Activated naive CD4-positive, alpha-beta T cell treated with anti-CD3 and anti-CD28 coated beads, Interleukin-2, amount 10 ng/mL, durations not matched to agents 7 days and 5 days (primary cell): ENCODE measurements at regions not wholly inside any gene's neighbourhood (a gene's known extent, or its start where the extent isn't known, plus 50 kb on each side); places are given as distances from the start of the nearest gene placed in this dataset.
A peak's percentile ranks its signal among the peaks of the same experiment; 100 is the strongest.

Experiments
- CTCF ChIA-PET: fragments of 350-600 bp; sonication (Branson Sonifier 250); formaldehyde crosslinking; loops from one replicate; lab custom pipeline; 2021; ENCODE audit warnings: antibody characterized with exemption; lab: Charles Lee
- DNase-seq: peaks from one replicate; pipeline ENCODE4 v3.0.0-alpha.2; 2020
- H3K27ac Mint-ChIP-seq: one replicate; pipeline ENCODE4 v1.8.0; 2021; ENCODE audit warnings: mild to moderate bottlenecking, moderate library complexity, mixed read lengths
- H3K27me3 Mint-ChIP-seq: one replicate; pipeline ENCODE4 v1.8.0; 2021; ENCODE audit warnings: mild to moderate bottlenecking, mixed read lengths
- H3K36me3 Mint-ChIP-seq: one replicate; pipeline ENCODE4 v1.8.0; 2021; ENCODE audit warnings: mixed read lengths
- H3K4me1 Mint-ChIP-seq: one replicate; pipeline ENCODE4 v1.8.0; 2021; ENCODE audit warnings: mixed read lengths
- H3K4me3 Mint-ChIP-seq: one replicate; pipeline ENCODE4 v1.8.0; 2021; ENCODE audit warnings: mild to moderate bottlenecking, moderate library complexity, mixed read lengths
- H3K9me3 Mint-ChIP-seq: one replicate; pipeline ENCODE4 v1.8.0; 2021; ENCODE audit warnings: mixed read lengths

DNA sequence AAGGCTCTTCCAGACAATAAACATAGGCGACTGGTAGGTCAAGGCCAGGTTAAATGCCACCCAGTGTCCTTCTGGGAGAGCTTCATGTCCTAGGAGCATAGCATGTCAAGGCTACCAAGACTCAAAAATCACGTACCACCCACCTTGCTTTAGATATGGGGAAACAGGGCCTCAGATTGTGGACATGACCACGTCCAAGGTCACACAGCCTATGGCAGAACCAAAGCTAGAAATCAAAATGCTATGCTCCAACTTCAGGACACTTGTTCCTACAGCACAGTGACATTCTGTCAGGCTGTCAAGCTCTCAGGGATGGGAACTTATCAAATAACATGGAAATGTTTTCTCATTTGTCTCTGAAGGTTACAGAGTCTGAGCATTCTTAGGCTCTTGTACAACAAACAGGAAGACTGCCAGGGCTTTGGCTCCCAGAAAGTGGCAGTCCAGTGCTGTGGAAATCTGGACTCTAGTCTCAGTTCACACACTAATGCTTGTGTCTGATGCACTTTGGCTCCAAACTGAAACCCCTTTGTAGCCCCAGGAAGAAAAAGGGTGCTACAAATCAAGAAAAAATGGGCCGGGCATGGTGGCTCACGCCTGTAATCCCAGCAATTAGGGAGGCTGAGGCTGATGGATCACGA is 170.4 kb upstream of the LPP start:
- peaks cover 62% of the 10 kb centered on the region for H3K4me1 Mint-ChIP-seq
- no peak overlapping the region for H3K27ac Mint-ChIP-seq
- peak; percentile 16 for DNase-seq
- H3K27me3 Mint-ChIP-seq: peaks cover 3% of the 10 kb centered on the region
- H3K36me3 Mint-ChIP-seq: peaks cover 11% of the 10 kb centered on the region
- no peak overlapping the region for H3K4me3 Mint-ChIP-seq
- CTCF ChIA-PET: interaction anchor here (0.6 to 1.1 kb wide), 2 partner anchors 187 to 236 kb away, joined by 3 to 6 read pairs; no protein-coding TSS in a partner anchor
- H3K9me3 Mint-ChIP-seq: peaks cover 6% of the 10 kb centered on the region

DNA sequence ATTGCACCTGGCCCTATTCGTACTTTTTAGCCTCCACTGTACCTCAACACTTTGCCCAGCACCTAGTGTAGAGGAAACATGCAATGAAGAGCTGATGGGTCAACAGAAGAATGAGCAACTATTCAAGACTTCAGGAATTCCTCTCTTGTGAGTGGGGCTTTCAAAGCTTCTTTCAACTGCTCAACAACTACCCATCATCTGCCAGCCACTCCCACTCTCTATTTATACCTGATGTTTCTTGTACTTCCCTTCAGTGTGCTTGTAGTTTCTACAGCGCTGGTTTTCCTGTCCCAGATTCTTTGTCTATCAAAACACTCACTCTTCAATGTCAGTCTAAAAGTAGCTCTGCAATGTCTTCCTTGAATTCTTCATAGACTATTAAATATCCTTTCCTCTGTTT is 168.3 kb upstream of the LPP start:
- Mint-ChIP-seq H3K27me3 (peaks cover 1% of the 10 kb centered on the region), H3K27ac (no peak overlapping the region), H3K4me3 (no peak overlapping the region), H3K36me3 (peaks cover 10% of the 10 kb centered on the region), H3K9me3 (peaks cover 6% of the 10 kb centered on the region), H3K4me1 (peaks cover 52% of the 10 kb centered on the region)
- CTCF ChIA-PET: interaction anchor here (1.2 kb wide), 1 partner anchor 9 kb away, joined by 3 read pairs; no protein-coding TSS in a partner anchor
- peak; percentile 1 for DNase-seq

GRCh38 chr3:187986514-187986934 is 167.4 kb upstream of the LPP start:
- Mint-ChIP-seq H3K9me3 (peaks cover 12% of the 10 kb centered on the region), H3K27ac (no peak overlapping the region), H3K27me3 (peaks cover 5% of the 10 kb centered on the region), H3K4me1 (peaks cover 50% of the 10 kb centered on the region), H3K36me3 (peaks cover 16% of the 10 kb centered on the region), H3K4me3 (no peak overlapping the region)
- CTCF ChIA-PET: no interaction called here
- peak; percentile 25 for DNase-seq

DNA sequence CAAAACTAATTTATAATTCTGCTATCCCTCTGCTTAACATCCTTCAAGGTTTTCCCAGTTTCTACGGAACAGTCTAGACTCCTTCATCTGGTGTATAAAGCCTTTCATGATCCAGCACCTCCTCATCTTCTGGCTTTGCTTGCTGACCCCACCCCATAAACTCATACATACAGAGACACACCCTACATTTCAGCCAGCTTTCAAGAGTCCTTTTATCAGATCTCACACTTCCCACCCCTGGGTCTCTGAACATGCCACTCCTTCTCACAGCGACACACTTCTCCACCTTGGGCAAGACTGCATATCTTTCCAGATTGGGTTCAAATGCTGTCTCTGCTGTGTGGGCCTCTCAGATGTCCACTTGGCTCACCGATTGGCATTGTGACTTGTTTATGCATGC is 166.8 kb upstream of the LPP start:
- peaks cover 19% of the 10 kb centered on the region for H3K36me3 Mint-ChIP-seq
- H3K27ac Mint-ChIP-seq: no peak overlapping the region
- peaks cover 50% of the 10 kb centered on the region for H3K4me1 Mint-ChIP-seq
- H3K27me3 Mint-ChIP-seq: peaks cover 5% of the 10 kb centered on the region
- DNase-seq: no peak
- H3K4me3 Mint-ChIP-seq: no peak overlapping the region
- CTCF ChIA-PET: no interaction called here
- peaks cover 14% of the 10 kb centered on the region for H3K9me3 Mint-ChIP-seq

- Mint-ChIP-seq H3K27ac (no peak overlapping the region), H3K27me3 (peaks cover 5% of the 10 kb centered on the region), H3K36me3 (peaks cover 24% of the 10 kb centered on the region), H3K4me1 (peaks cover 56% of the 10 kb centered on the region), H3K9me3 (peaks cover 14% of the 10 kb centered on the region), H3K4me3 (no peak overlapping the region)
- DNase-seq: peak; percentile 36
- CTCF ChIA-PET: no interaction called here
Observed at GRCh38 chr3:187987924-187988323, 166.0 kb upstream of the LPP start.

DNA sequence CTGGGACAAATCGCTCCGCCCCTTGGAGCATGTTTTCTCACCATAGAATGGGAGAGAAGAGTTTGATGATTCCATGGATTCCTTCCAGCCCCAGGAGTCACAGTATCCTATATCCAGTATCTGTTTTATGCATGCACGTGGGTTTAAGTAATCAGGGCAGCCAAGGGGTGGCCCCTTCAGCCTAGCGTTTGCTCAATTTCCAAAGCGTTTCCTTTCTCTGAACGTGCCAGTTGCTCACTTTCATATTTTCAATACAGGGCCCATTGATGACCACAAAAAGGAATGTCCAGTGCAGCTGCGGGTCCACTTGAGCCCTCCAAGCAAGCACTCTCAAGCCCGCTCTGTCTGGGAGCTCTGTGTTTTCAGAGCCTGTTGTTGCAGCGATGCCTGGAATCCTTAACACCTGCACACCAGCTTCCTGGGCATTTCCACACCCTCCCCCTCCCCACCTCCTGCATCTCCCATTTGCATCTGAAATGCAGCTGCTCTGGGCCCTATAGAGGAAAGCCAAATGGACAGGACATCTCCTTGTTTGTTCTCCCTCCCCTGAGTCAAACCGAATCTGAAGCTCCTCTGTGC is 164.3 kb upstream of the LPP start:
- Mint-ChIP-seq H3K4me3 (no peak overlapping the region), H3K9me3 (peaks cover 23% of the 10 kb centered on the region), H3K4me1 (peaks cover 70% of the 10 kb centered on the region), H3K36me3 (peaks cover 33% of the 10 kb centered on the region), H3K27ac (no peak overlapping the region), H3K27me3 (peaks cover 5% of the 10 kb centered on the region)
- DNase-seq: peak; percentile 13
- CTCF ChIA-PET: interaction anchor here (1.0 kb wide), 1 partner anchor 10 kb away, joined by 3 read pairs; no protein-coding TSS in a partner anchor

- CTCF ChIA-PET: interaction anchor here (1.2 to 1.6 kb wide), 3 partner anchors 7 to 63 kb away, joined by 3 to 6 read pairs (median 3); no protein-coding TSS in a partner anchor
- H3K9me3 Mint-ChIP-seq: peaks cover 20% of the 10 kb centered on the region
Observed at GRCh38 chr3:187992609-187993008, 161.3 kb upstream of the LPP start.

GRCh38 chr3:187994221-187995042 is 159.5 kb upstream of the LPP start:
- Mint-ChIP-seq H3K36me3 (peaks cover 36% of the 10 kb centered on the region), H3K4me3 (peak overlapping the region; percentile 2), H3K27me3 (peaks cover 5% of the 10 kb centered on the region), H3K4me1 (peaks cover 84% of the 10 kb centered on the region), H3K9me3 (peaks cover 20% of the 10 kb centered on the region), H3K27ac (peak overlapping the region; percentile 71)
- peak; percentile 53 for DNase-seq
- CTCF ChIA-PET: interaction anchor here (1.5 kb wide), 1 partner anchor 9 kb away, joined by 3 read pairs; no protein-coding TSS in a partner anchor

More at GRCh38 chr3:187992609-187993008, 161.3 kb upstream of the LPP start:
- H3K27me3 Mint-ChIP-seq: peaks cover 5% of the 10 kb centered on the region
- H3K4me1 Mint-ChIP-seq: peaks cover 73% of the 10 kb centered on the region
- H3K36me3 Mint-ChIP-seq: peaks cover 32% of the 10 kb centered on the region
- no peak overlapping the region for H3K27ac Mint-ChIP-seq
- no peak overlapping the region for H3K4me3 Mint-ChIP-seq
- DNase-seq: no peak

- DNase-seq: no peak
- Mint-ChIP-seq H3K4me1 (peaks cover 86% of the 10 kb centered on the region), H3K9me3 (peaks cover 20% of the 10 kb centered on the region), H3K27me3 (peaks cover 5% of the 10 kb centered on the region), H3K27ac (peak overlapping the region; percentile 71), H3K4me3 (no peak overlapping the region), H3K36me3 (peaks cover 36% of the 10 kb centered on the region)
- CTCF ChIA-PET: interaction anchor here (1.5 kb wide), 1 partner anchor 10 kb away, joined by 3 read pairs; no protein-coding TSS in a partner anchor
Observed at GRCh38 chr3:187995043-187995400, 158.9 kb upstream of the LPP start.

GRCh38 chr3:187995667-187996066 is 158.3 kb upstream of the LPP start:
- peaks cover 5% of the 10 kb centered on the region for H3K27me3 Mint-ChIP-seq
- no peak overlapping the region for H3K4me3 Mint-ChIP-seq
- peaks cover 87% of the 10 kb centered on the region for H3K4me1 Mint-ChIP-seq
- DNase-seq: no peak
- H3K27ac Mint-ChIP-seq: no peak overlapping the region
- peaks cover 20% of the 10 kb centered on the region for H3K9me3 Mint-ChIP-seq
- CTCF ChIA-PET: interaction anchor here (0.9 to 2.1 kb wide), 5 partner anchors 13 to 961 kb away, joined by 3 to 6 read pairs (median 3); no protein-coding TSS in a partner anchor
- peaks cover 38% of the 10 kb centered on the region for H3K36me3 Mint-ChIP-seq

DNA sequence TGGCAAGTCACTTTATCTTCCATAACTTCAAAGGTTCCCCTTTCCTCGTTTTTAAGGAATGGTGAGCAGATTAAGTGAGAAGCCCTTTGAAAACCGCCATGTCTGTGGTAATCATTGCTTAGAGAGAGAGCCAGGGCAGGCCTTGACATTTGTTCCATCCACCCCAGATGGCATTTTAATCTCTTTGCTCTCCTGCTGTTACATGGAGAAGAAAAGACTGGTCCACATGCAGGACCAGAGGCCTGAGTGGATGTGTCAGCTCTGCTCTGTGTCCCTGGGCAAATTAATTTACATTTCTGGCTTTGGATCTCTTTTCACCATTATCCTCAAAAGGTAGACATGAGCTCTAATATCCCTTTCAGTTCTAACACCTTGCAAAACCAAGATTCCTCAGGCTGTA is 157.3 kb upstream of the LPP start:
- CTCF ChIA-PET: interaction anchor here (0.8 to 2.1 kb wide), 7 partner anchors 12 to 960 kb away, joined by 3 to 6 read pairs (median 3); no protein-coding TSS in a partner anchor

GRCh38 chr3:187997490-187997889 is 156.5 kb upstream of the LPP start:
- CTCF ChIA-PET: interaction anchor here (1.9 to 2.1 kb wide), 2 partner anchors 22 to 250 kb away, joined by 6 read pairs; no protein-coding TSS in a partner anchor
- no peaks in the 10 kb centered on the region for H3K27me3 Mint-ChIP-seq
- peaks cover 98% of the 10 kb centered on the region for H3K4me1 Mint-ChIP-seq
- H3K9me3 Mint-ChIP-seq: peaks cover 12% of the 10 kb centered on the region
- peak overlapping the region; percentile 9 for H3K27ac Mint-ChIP-seq
- peaks cover 37% of the 10 kb centered on the region for H3K36me3 Mint-ChIP-seq
- no peak for DNase-seq
- H3K4me3 Mint-ChIP-seq: no peak overlapping the region

More for the DNA sequence above, 157.3 kb upstream of the LPP start:
- H3K27me3 Mint-ChIP-seq: no peaks in the 10 kb centered on the region
- no peak for DNase-seq
- no peak overlapping the region for H3K27ac Mint-ChIP-seq
- peaks cover 14% of the 10 kb centered on the region for H3K9me3 Mint-ChIP-seq
- H3K4me3 Mint-ChIP-seq: no peak overlapping the region
- peaks cover 39% of the 10 kb centered on the region for H3K36me3 Mint-ChIP-seq
- H3K4me1 Mint-ChIP-seq: peaks cover 91% of the 10 kb centered on the region

DNA sequence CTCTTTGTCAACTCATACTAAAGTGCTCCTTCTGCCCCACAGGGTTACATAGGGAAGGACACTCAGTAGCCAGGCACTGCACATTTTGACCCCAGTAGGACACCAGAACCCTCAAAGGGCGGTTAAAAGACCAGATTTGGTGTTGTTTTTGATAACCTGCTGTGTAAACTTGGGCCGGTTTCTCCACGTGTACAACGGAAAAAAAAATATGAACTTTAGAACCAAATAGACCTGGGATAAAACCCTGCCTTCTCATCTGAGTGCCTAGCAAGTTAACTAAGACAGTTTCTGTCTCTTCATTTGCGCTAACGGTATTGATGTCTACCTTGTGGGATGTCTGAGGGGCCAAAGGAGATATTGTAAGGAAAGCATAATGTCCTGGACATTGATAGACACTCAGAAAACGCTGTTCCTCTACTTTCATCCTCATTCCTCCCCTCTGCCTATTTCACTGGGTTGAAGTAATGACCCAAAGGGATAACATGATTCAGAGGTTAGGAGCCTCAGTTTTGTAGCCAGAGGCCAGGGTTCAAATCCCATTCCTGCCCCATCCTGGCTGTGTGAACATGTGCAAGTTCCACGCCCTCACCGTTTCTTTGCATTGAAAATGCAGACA is 155.9 kb upstream of the LPP start:
- Mint-ChIP-seq H3K27me3 (no peaks in the 10 kb centered on the region), H3K36me3 (peaks cover 32% of the 10 kb centered on the region), H3K4me1 (peaks cover 98% of the 10 kb centered on the region), H3K9me3 (peaks cover 11% of the 10 kb centered on the region), H3K4me3 (no peak overlapping the region), H3K27ac (no peak overlapping the region)
- no peak for DNase-seq
- CTCF ChIA-PET: interaction anchor here (1.9 to 2.1 kb wide), 2 partner anchors 22 to 250 kb away, joined by 6 read pairs; no protein-coding TSS in a partner anchor
